DOHH2 (cell line): ENCODE measurements at regions not wholly inside any gene's neighbourhood (a gene's known extent, or its start where the extent isn't known, plus 50 kb on each side); places are given as distances from the start of the nearest gene placed in this dataset.

Experiments used
- CTCF ChIP-seq: fragments of 200-600 bp; sonication (generic); IDR thresholded peaks from one replicate; pipeline ENCODE4 v1.5.1; 2014; ENCODE audit warnings: antibody characterized with exemption, mild to moderate bottlenecking, low read depth, low read length; ENCODE audit not compliant: poor library complexity, severe bottlenecking
- EZH2phosphoT487 ChIP-seq: fragments of 200-600 bp; sonication (generic); IDR thresholded peaks from 2 replicates; pipeline ENCODE4 v1.6.1; 2017; ENCODE audit warnings: borderline replicate concordance, mild to moderate bottlenecking, antibody characterized with exemption, low read length, moderate library complexity, mixed read lengths

DNA sequence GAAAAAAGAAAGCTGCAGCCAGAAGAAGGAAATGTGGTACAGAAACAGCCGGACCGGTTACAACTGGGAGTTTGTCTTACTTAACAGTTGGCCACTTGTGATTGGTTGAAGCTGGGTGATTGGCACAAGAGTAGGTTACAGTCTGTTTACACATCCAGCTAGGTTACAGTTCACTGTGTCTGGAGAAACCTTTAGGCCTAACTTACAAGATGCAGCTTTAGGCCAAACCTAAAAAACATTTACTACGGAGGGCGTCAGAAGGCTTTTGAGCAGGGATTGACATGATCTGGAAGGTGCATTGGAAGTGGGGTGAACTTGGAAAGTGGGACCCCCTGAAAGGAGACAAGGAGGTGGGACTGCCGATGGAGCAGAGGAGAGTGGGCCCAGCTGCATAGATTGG lies 122.3 kb downstream of the BANF2 start:
- TF ChIP-seq CTCF (no peak), EZH2phosphoT487 (no peak)
